Endothelial cell of umbilical vein (primary cell): ENCODE measurements at regions not wholly inside any gene's neighbourhood (a gene's known extent, or its start where the extent isn't known, plus 50 kb on each side); places are given as distances from the start of the nearest gene placed in this dataset.
"Not testable (repeated sequence)": the region's sequence is repeated elsewhere in the genome, so short reads cannot be mapped to it uniquely, and the experiment has no call there.

Experiments used
- BruUV-seq: library from RNA; stranded (reverse); fragments of 400-500 nt; replicated peaks from 2 replicates; lab custom pipeline; 2021; lab: Mats Ljungman, UMichigan
- CTCF ChIA-PET: fragments of 300-600, 350-600 bp; sonication (Branson Sonifier 250); formaldehyde crosslinking; loops from one replicate; lab custom pipeline; 2021; ENCODE audit warnings: antibody characterized with exemption, inconsistent platforms; lab: Charles Lee
- POLR2A ChIA-PET: fragments of 300-600, 350-600 bp; sonication (Branson Sonifier 250); formaldehyde crosslinking; loops from one replicate; lab custom pipeline; 2021; ENCODE audit warnings: antibody characterized with exemption, inconsistent platforms; lab: Charles Lee
- DNase-seq: peaks from one replicate; pipeline ENCODE4 v3.0.0-alpha.2; 2011; ENCODE audit warnings: low read depth, low spot score
- FAIRE-seq: peaks from 2 replicates; lab custom pipeline; 2011; peaks lifted over from hg19 to GRCh38; lab: Jason Lieb, UNC
- H2AFZ ChIP-seq: 2 replicates; pipeline ENCODE4 v1.6.0; 2012; ENCODE audit warnings: low read depth, low read length, control low read depth, inconsistent platforms
- H3K27ac ChIP-seq: 2 replicates; pipeline ENCODE4 v1.5.1; 2011; ENCODE audit warnings: low read depth, mild to moderate bottlenecking, control low read depth, low read length, moderate library complexity; ENCODE audit not compliant: insufficient read depth
- H3K27me3 ChIP-seq, 2 experiments: 2 replicates each; pipeline versions ENCODE4 v1.6.0 to v1.6.1; 2011; ENCODE audit warnings: low read length in 2 of 2, mixed read lengths in 1 of 2; ENCODE audit not compliant: control insufficient read depth in 2 of 2, insufficient read depth in 2 of 2
- H3K36me3 ChIP-seq, 2 experiments: 2 replicates in 1 of 2; 3 replicates in 1 of 2; pipeline ENCODE4 v1.5.1; 2011; ENCODE audit warnings: low read length in 2 of 2, mild to moderate bottlenecking in 1 of 2, moderate library complexity in 1 of 2; ENCODE audit not compliant: control insufficient read depth in 2 of 2, insufficient read depth in 2 of 2; ENCODE audit errors: extremely low read depth in 1 of 2
- H3K4me1 ChIP-seq: 3 replicates; pipeline ENCODE4 v1.5.1; 2011; ENCODE audit warnings: mild to moderate bottlenecking, low read length; ENCODE audit not compliant: control insufficient read depth, insufficient read depth; ENCODE audit errors: extremely low read depth
- H3K4me2 ChIP-seq: 2 replicates; pipeline ENCODE4 v1.6.1; 2011; ENCODE audit warnings: low read length, control low read depth, mixed read lengths; ENCODE audit not compliant: insufficient read depth
- H3K4me3 ChIP-seq, 3 experiments: fragments of 200-600 bp in 1 of 3; sonication (generic), shearing (Covaris generic) in 1 of 3; replicated peaks in 1 of 3; 2 replicates each; pipeline ENCODE4 v1.5.1; 2011 to 2016; ENCODE audit warnings: control low read depth in 3 of 3, low read length in 3 of 3, mild to moderate bottlenecking in 2 of 3, inconsistent platforms in 1 of 3, low read depth in 1 of 3, moderate library complexity in 1 of 3; ENCODE audit not compliant: insufficient read depth in 1 of 3
- H3K79me2 ChIP-seq: 2 replicates; pipeline ENCODE4 v1.6.0; 2012; ENCODE audit warnings: low read length, inconsistent platforms; ENCODE audit not compliant: control insufficient read depth, insufficient read depth
- H3K9ac ChIP-seq: replicated peaks from 2 replicates; pipeline ENCODE3; 2011; ENCODE audit warnings: low read length, control low read depth; ENCODE audit not compliant: insufficient read depth; ENCODE audit errors: extremely low read depth
- H3K9me1 ChIP-seq: replicated peaks from 3 replicates; pipeline ENCODE4 v1.6.0; 2011; ENCODE audit warnings: mild to moderate bottlenecking, low read length; ENCODE audit not compliant: control insufficient read depth, insufficient read depth; ENCODE audit errors: extremely low read depth
- H3K9me3 ChIP-seq: replicated peaks from 2 replicates; pipeline ENCODE4 v1.5.1; 2012; ENCODE audit warnings: low read length, inconsistent platforms; ENCODE audit not compliant: control insufficient read depth, insufficient read depth
- H4K20me1 ChIP-seq: replicated peaks from 2 replicates; pipeline ENCODE3; 2011; ENCODE audit warnings: mild to moderate bottlenecking, low read length; ENCODE audit not compliant: control insufficient read depth, insufficient read depth; ENCODE audit errors: extremely low read depth
- EZH2 ChIP-seq: IDR thresholded peaks from 2 replicates; pipeline ENCODE4 v1.6.1; 2012; ENCODE audit warnings: borderline replicate concordance, low read depth, mild to moderate bottlenecking, moderate library complexity, low read length, inconsistent platforms; ENCODE audit not compliant: severe bottlenecking
- FOS ChIP-seq: IDR thresholded peaks from 2 replicates; pipeline ENCODE4 v1.6.1; 2011; ENCODE audit warnings: mild to moderate bottlenecking, low read length, moderate library complexity, borderline replicate concordance; ENCODE audit not compliant: insufficient read depth
- GATA2 ChIP-seq: IDR thresholded peaks from 2 replicates; pipeline ENCODE4 v1.7.0; 2011; ENCODE audit warnings: low read depth, mild to moderate bottlenecking, moderate library complexity, mixed read lengths, low read length; ENCODE audit not compliant: insufficient read length, insufficient read depth
- JUN ChIP-seq: IDR thresholded peaks from 2 replicates; pipeline ENCODE4 v1.6.1; 2011; ENCODE audit warnings: borderline replicate concordance, low read depth; ENCODE audit not compliant: insufficient read length, insufficient read depth
- MAX ChIP-seq: IDR thresholded peaks from 2 replicates; pipeline ENCODE4 v1.6.1; 2011; ENCODE audit not compliant: insufficient read depth, insufficient read length
- MYC ChIP-seq: IDR thresholded peaks from one replicate; pipeline ENCODE4 v1.6.1; 2011; ENCODE audit warnings: mild to moderate bottlenecking, low read depth, low read length
- POLR2A ChIP-seq: IDR thresholded peaks from 2 replicates; pipeline ENCODE4 v1.6.1; 2012; ENCODE audit warnings: low read depth, mild to moderate bottlenecking, control low read depth, low read length
- POLR2AphosphoS5 ChIP-seq: IDR thresholded peaks from 2 replicates; pipeline ENCODE4 v1.6.1; 2012; ENCODE audit warnings: low read depth, mild to moderate bottlenecking, control low read depth, low read length, moderate library complexity; ENCODE audit not compliant: insufficient read depth
- dilution Hi-C: fragments of 300-500 bp; cut with MboI; formaldehyde crosslinking; loops from one replicate; pipeline ENCODE4 v1.15.0; 2019; ENCODE audit warnings: low sequenced_read_pairs; ENCODE audit not compliant: extremely low pct_ligation_motif_present
- intact Hi-C: fragments of 100-400 bp; cut with micrococcal nuclease; formaldehyde crosslinking; loops from one replicate; pipeline ENCODE4 v1.10.0; 2022
- TF ChIP-seq, protein P1 (sequence below), 2 donors: IDR thresholded peaks; 1 replicate in 1 of 2; 2 replicates in 1 of 2; pipeline ENCODE4 v1.5.1; 2011; ENCODE audit warnings: low read length in 2 of 2, mild to moderate bottlenecking in 2 of 2, moderate library complexity in 2 of 2, control low read depth in 1 of 2, inconsistent platforms in 1 of 2, low read depth in 1 of 2; ENCODE audit not compliant: insufficient read depth in 1 of 2; ENCODE audit errors: extremely low read depth in 1 of 2

- Histone ChIP-seq H3K9ac (no peak overlapping the region), H3K4me2 (no peak overlapping the region), H2AFZ (no peak overlapping the region), H3K79me2 (no peaks in the 10 kb centered on the region), H3K4me3 (no peak overlapping the region), H3K9me1 (no peaks in the 10 kb centered on the region), H3K27ac (no peak overlapping the region), H3K27me3 (no peaks in the 10 kb centered on the region), H3K4me1 (no peaks in the 10 kb centered on the region), H3K36me3 (no peaks in the 10 kb centered on the region), H3K9me3 (no peaks in the 10 kb centered on the region), H4K20me1 (no peaks in the 10 kb centered on the region)
- CTCF ChIA-PET: interaction anchor here (0.8 kb wide), 1 partner anchor 33 kb away, joined by 3 read pairs; no protein-coding TSS in a partner anchor
- POLR2A ChIA-PET: no interaction called here
- intact Hi-C loops (no loop called here), dilution Hi-C loops (no loop called here)
- DNase-seq (no peak), FAIRE-seq (no peak)
- TF ChIP-seq POLR2A (no peak), FOS (no peak), GATA2 (no peak), JUN (no peak), EZH2 (no peak), MAX (no peak), POLR2AphosphoS5 (no peak), MYC (no peak)
- TF ChIP-seq, protein P1, sequence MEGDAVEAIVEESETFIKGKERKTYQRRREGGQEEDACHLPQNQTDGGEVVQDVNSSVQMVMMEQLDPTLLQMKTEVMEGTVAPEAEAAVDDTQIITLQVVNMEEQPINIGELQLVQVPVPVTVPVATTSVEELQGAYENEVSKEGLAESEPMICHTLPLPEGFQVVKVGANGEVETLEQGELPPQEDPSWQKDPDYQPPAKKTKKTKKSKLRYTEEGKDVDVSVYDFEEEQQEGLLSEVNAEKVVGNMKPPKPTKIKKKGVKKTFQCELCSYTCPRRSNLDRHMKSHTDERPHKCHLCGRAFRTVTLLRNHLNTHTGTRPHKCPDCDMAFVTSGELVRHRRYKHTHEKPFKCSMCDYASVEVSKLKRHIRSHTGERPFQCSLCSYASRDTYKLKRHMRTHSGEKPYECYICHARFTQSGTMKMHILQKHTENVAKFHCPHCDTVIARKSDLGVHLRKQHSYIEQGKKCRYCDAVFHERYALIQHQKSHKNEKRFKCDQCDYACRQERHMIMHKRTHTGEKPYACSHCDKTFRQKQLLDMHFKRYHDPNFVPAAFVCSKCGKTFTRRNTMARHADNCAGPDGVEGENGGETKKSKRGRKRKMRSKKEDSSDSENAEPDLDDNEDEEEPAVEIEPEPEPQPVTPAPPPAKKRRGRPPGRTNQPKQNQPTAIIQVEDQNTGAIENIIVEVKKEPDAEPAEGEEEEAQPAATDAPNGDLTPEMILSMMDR (IDR thresholded peaks at IDR 0.05; ENCODE audit: extremely low read depth in 1 of 2, insufficient read depth in 1 of 2, low read depth in 1 of 2, low read length in 2 of 2): no peak
- BruUV-seq: no TSS peak
Measured at GRCh38 chr20:51943761-51944160, 141.4 kb upstream of the SALL4 start.

DNA sequence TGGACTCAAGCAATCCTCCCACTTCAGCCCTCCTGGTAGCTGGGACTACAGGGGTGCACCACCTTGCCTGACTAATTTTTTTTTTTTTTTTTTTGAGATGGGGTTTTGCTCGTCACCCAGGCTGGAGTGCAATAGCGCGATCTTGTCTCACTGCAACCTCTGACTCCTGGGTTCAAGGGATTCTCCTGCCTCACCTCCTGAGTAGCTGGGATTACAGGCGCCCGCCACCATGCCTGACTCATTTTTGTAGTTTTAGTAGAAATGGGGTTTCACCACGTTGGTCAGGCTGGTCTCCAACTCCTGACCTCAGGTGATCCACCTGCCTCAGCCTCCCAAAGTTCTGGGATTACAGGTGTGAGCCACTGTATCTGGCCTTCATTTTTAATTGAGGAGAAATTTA is 141.0 kb upstream of the SALL4 start:
- H3K4me2 ChIP-seq, H3K79me2 ChIP-seq, H3K9me3 ChIP-seq, POLR2A ChIA-PET, DNase-seq, FAIRE-seq, dilution Hi-C loops, H4K20me1 ChIP-seq, H3K4me3 ChIP-seq, H3K9me1 ChIP-seq, H3K9ac ChIP-seq, H3K27ac ChIP-seq, H2AFZ ChIP-seq, H3K27me3 ChIP-seq, H3K36me3 ChIP-seq, BruUV-seq, intact Hi-C loops, H3K4me1 ChIP-seq: not testable (repeated sequence)
- CTCF ChIA-PET: interaction anchor here (0.8 kb wide), 1 partner anchor 33 kb away, joined by 3 read pairs; no protein-coding TSS in a partner anchor
